ENCODE measurements at regions not wholly inside any gene's neighbourhood (a gene's known extent, or its start where the extent isn't known, plus 50 kb on each side); places are given as distances from the start of the nearest gene placed in this dataset.

DNA sequence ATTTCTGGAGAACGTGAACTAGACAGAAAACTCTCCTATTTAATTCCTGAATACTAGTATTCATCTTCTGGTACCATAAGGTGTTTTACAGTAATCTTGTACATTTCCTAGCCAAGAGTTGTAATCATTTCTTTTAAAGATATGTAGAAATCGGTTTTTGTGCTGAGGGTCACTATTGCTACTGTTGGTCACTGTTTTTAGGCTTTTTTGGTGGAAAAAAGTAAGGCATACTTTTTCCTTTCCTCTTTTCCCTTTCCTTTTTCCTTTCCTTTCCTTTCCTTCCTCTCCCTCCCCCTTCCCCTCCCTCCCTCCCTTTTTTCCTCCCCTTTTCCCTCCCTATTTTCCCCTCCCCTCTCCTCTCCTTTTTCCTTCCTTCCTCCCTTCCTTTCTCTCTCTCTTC, 706.4 kb upstream of the GOT2 start:
- no peak for DNase-seq

GRCh38 chr16:59432896-59433295, 698.8 kb upstream of the GOT2 start:
- no peak for DNase-seq

DNA sequence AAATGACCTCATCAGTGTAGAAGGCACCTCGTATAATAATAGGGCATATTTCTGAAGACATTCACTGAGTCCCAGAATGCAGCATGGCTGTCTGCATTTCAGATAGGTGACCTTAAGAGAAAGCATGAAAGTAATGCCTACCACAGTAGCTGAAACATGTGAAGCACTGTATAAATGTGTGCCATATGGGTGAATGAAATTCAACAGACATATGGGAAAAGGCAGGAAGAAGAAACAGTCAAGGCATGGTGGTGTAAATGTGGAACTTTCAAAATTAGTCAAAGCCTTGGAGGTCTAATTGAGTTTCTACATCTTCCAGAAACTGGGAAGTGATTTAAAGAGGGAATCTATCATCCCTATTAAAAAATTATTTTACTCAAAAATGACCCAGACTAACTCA, 698.2 kb upstream of the GOT2 start:
- no peak for DNase-seq

DNA sequence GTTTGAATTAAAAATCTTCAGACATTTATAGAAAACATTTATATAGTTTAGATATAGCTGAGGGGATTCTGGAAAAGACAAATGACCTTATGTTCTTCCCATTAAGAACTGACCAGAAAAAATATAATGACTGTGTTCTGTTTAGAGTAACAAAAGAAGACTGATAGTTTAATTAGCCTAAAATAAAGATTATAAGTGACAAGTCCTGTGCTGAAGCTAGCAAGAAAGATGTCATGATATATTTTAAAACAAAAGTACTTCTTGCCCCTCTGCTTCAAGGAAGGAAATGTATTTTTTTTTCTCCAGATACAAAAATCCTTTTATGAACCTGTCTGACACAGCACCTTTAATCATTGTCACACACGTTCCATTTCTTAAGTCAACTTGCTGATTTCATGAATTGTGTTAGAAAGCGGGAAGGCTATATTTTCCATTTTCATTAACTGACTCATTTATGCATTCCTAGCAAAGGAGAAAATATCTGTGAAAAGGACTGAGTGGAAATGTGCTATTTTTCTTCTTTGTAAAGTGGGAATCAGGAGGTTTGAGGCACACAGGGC, 690.7 kb upstream of the GOT2 start:
- no peak for DNase-seq

DNA sequence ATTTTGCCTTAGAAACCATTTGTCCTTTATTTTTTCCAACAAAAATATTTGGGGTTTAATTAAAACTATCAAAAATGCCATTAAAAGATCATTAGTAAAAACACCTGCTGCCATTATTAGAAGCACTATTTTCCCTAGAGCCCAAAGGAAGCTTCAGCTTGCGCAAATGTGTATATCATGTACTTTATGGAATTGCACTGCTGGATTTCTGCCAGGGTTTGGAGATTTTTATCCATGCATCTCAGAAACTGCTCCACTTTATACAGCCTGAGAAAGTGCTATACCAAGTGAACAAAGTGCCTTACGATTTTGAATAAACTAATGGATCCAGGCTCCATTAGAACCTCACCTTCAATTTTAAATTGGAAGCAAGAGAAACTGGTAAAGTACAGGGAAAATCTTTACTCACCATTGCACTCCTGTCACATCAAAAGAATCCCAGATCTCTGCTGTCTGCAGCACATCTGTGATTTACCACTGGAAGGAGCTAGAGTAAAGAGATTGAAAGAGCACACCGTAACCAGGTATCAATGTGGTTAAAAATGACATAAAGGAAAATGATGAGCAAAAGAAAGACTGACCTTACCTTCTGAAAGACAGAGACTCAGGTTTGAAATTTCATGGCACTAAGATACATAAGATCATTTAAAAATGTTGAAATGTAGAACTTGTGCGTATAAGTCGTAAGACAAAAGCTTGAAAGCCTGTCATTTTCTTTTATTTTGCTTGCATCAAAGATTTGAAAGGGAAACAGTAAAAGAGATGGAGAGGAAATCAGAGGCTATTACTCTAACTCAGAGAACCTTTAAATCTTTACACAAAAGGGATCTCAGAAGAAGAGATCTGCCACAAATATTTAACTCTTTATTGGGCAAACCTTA, 678.1 kb upstream of the GOT2 start:
- no peak for DNase-seq

DNA sequence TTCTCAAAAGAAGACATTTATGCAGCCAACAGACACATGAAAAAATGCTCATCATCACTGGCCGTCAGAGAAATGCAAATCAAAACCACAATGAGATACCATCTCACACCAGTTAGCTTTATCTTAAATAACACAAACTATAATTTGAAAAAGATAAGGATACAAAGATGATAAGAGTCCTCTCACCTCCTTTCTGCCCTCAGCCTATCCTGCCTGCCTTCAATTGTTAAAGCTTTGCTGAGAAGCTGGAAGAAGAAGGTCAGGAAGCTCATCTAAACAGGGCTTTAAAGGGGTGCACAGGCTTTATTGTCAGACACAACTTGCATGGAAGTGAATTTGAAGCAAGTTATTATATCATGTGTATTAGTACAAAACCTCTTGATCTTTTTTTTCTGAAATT, 676.3 kb upstream of the GOT2 start:
- DNase-seq, result no peak

DNA sequence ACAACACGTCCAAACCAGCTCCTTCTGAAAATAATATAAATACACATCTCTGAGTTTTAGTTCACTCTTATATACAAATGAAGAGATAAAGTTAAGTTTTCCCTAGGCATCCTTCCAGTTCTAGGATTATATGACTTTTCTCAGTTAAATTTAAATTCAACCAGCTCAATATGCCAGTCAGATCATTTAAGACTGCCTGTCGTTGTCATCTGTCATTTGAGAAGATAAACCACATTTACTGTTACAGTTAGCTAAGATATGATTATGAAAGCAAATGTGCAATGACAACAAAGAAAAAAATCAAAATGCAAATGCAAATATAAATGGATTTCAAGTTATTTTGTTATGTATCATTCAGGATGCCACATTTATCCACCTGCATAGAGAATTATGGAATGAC, 671.7 kb upstream of the GOT2 start:
- DNase-seq, result no peak

DNA sequence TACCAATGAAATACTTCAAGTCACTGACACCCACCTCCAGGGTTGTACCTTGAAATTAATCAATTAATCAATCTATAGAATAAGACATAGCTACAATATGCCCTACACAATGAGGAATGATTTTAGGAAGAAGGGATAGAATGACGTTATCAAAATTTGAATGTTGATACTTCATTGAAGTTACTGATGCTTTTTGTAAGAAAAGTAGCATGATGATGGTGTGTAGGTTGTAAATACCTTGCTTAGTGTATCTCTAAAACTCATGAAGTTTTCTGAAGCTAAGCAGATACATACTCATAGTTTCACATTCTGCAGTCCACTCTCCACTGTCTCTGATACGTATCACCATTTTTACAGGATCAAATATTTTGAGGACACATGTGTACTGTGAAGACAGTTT, 670.4 kb upstream of the GOT2 start:
- no peak for DNase-seq

DNA sequence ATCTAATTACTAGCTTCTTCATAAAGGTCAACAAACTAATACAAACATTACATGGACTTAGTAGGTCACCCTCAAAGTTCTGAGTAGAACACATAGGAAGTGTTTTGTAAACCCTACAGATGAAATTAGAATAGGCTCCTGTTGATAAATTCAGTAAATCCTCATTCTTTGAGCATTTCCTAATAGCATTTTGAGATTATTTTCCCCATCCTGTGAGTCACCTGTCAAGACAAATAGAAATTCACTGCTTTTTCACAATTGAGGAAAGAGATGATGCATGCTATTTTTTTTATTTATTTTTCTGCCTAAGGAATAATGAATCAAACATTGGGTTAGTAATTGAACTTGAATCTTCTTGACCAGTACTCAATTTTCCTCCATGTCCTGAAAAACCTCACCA, 666.7 kb upstream of the GOT2 start:
- DNase-seq, result no peak

DNA sequence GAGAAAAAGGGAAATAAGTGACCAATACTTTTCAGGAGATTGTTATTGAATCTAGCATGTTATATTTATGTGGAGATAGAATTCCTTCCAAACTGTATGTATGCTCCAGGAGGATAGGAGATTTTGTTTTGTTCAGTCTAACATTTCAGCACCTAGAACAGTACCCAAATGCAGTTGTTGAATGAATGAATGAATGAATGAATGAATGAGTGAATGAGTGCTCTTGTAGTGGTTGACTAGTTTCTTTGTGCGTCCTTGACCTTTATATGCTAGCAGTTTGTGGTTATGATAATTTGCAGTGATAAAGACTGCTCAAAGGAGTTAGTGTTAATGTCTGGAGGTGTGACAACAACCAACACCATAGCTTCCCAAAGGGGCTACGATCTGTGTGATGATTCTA, 663.5 kb upstream of the GOT2 start:
- DNase-seq, result no peak

DNA sequence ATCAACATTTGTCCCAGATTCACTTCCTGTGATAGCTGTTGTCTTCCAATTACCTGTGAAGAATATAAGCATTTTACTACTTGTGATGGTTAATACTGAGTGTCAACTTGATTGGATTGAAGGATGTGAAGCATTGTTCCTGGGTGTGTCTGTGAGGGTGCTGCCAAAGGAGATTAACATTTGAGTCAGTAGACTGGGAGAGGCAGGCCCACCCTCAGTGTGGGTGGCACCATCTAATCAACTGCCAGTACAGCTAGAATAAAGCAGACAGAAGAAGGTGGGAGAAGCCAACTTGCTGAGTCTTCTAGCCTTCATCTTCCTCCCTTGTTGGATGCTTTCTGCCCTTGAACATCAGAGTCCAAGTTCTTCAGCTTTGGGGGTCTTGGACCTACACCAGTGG, 660.4 kb upstream of the GOT2 start:
- DNase-seq, result no peak

GRCh38 chr16:59392911-59393310, 658.8 kb upstream of the GOT2 start:
- DNase-seq, result no peak

- DNase-seq, result no peak
Observed at GRCh38 chr16:59391617-59392364, 657.7 kb upstream of the GOT2 start.

- DNase-seq, result no peak
Observed at GRCh38 chr16:59385959-59386358, 651.8 kb upstream of the GOT2 start.

- no peak for DNase-seq
Observed at GRCh38 chr16:59385491-59385890, 651.4 kb upstream of the GOT2 start.

DNA sequence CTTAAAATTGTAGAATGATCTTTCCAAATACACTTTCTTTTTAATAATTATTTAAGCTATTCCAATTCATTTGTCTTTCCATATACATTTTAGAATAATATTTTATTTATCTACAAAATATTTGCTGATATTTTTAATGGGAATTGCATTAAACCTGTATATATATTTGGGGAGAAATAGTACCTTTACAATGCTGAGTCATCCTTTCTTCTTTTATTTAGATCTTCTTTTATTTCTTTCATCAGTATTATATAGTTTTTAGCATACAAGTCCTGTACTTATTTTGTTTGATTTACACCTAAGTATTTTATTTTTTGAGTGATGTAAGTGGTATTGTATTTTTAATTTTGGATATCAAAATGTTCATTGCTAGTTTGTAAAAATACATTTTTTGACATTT, 639.5 kb upstream of the GOT2 start:
- no peak for DNase-seq

- DNase-seq, result no peak
Observed at GRCh38 chr16:59370717-59371116, 636.6 kb upstream of the GOT2 start.

GRCh38 chr16:59369523-59369922, 635.4 kb upstream of the GOT2 start:
- DNase-seq, result no peak

GRCh38 chr16:59368586-59368985, 634.5 kb upstream of the GOT2 start:
- DNase-seq, result no peak

DNA sequence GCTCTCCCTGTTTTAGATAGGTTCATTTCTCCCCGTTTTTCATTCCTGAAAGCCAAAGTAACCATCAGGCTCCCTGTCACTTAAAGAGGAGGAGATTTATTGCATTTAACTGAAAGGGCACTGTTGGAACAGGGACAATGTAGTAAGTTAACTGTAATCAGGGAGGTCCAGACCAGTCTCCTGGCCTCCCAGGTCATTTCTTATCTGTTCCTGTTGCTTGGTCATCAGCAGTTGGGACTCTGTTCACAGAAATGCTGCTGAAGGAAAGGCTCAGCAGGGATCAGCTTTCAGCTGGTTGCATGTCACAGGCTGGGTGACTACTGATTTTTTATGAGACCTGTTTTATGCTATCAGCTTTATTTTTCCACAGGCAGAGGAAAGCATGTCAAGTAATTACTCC, 622.6 kb upstream of the GOT2 start:
- no peak for DNase-seq

- DNase-seq, result no peak
Observed at GRCh38 chr16:59356144-59356543, 622.0 kb upstream of the GOT2 start.

- no peak for DNase-seq
Observed at GRCh38 chr16:59355704-59356103, 621.6 kb upstream of the GOT2 start.

GRCh38 chr16:59351305-59351903, 617.3 kb upstream of the GOT2 start:
- DNase-seq, result no peak

- DNase-seq, result no peak
Observed at GRCh38 chr16:59350670-59351069, 616.6 kb upstream of the GOT2 start.

Data from activated CD8-positive, alpha-beta memory T cell treated with anti-CD3 and anti-CD28 coated beads, Interleukin-2, amount 50 U/mL, for 48 hours (primary cell).